A549 (cell line): ENCODE measurements at regions not wholly inside any gene's neighbourhood (a gene's known extent, or its start where the extent isn't known, plus 50 kb on each side); places are given as distances from the start of the nearest gene placed in this dataset.

Experiments used
- ATAC-seq, 2 experiments: fragments of 200-7000 bp in 1 of 2; fragments of >200 bp in 1 of 2; cut with Nextera tagmentation in 1 of 2; cut with Tn5 transposase in 1 of 2; 3 replicates each; pipeline versions ENCODE4 v1.8.0 to v1.9.1; 2018 to 2020; ENCODE audit warnings: mild to moderate bottlenecking in 1 of 2, moderate library complexity in 1 of 2
- CTCF ChIA-PET: fragments of 300-600 bp; sonication (Branson Sonifier 250); formaldehyde crosslinking; extraction: SDS; loops from one replicate; lab custom pipeline; 2021; ENCODE audit warnings: antibody characterized with exemption, inconsistent platforms; lab: Yijun Ruan, JAX
- POLR2A ChIA-PET: fragments of 350-600 bp; formaldehyde crosslinking; extraction: SDS; loops from one replicate; lab custom pipeline; 2021; ENCODE audit warnings: antibody characterized with exemption, inconsistent platforms; lab: Yijun Ruan, JAX
- DNase-seq, 2 experiments: peaks; one replicate each; pipeline versions ENCODE4 v3.0.0 to v3.0.0-alpha.2; 2011 to 2016; ENCODE audit warnings: low read depth in 1 of 2, low spot score in 1 of 2
- FAIRE-seq: peaks from 2 replicates; lab custom pipeline; 2011; peaks lifted over from hg19 to GRCh38; lab: Jason Lieb, UNC
- H3K27ac ChIP-seq, 2 experiments: fragments of >200 bp; sonication (Bioruptor Twin); formaldehyde crosslinking; 3 replicates each; pipeline ENCODE4 v1.5.1; 2016 to 2017
- H3K4me1 ChIP-seq: fragments of >200 bp; sonication (Bioruptor Twin); formaldehyde crosslinking; 3 replicates; pipeline ENCODE4 v1.6.1; 2016
- H3K4me2 ChIP-seq: fragments of >200 bp; sonication (Bioruptor Twin); formaldehyde crosslinking; 3 replicates; pipeline ENCODE4 v1.6.1; 2016
- H3K4me3 ChIP-seq: fragments of >200 bp; sonication (Bioruptor Twin); formaldehyde crosslinking; 3 replicates; pipeline ENCODE4 v1.5.1; 2016
- H3K9me3 ChIP-seq: fragments of >200 bp; sonication (Bioruptor Twin); formaldehyde crosslinking; 3 replicates; pipeline ENCODE4 v1.6.1; 2016
- BCL3 ChIP-seq: fragments of >200 bp; sonication (Bioruptor Twin); formaldehyde crosslinking; IDR thresholded peaks from 3 replicates; pipeline ENCODE4 v1.6.1; 2016
- CBX8 ChIP-seq: fragments of 200-600 bp; sonication (generic); IDR thresholded peaks from 2 replicates; pipeline ENCODE4 v1.6.1; 2016
- CHD2 ChIP-seq: fragments of 150-350 bp; IDR thresholded peaks from 2 replicates; pipeline ENCODE4 v1.6.1; 2014; ENCODE audit warnings: low read length; ENCODE audit not compliant: partially characterized antibody
- CHD4 ChIP-seq: fragments of 200-600 bp; sonication (generic); IDR thresholded peaks from 2 replicates; pipeline ENCODE4 v1.6.1; 2016; ENCODE audit warnings: antibody characterized with exemption, mild to moderate bottlenecking, borderline replicate concordance
- ELK1 ChIP-seq: fragments of 150-350 bp; IDR thresholded peaks from 2 replicates; pipeline ENCODE4 v1.6.1; 2014; ENCODE audit warnings: low read depth, mild to moderate bottlenecking, low read length
- ESRRA ChIP-seq: fragments of 150-350 bp; IDR thresholded peaks from 2 replicates; pipeline ENCODE4 v1.6.1; 2014; ENCODE audit warnings: mild to moderate bottlenecking, low read length, borderline replicate concordance
- FOSL2 ChIP-seq, 2 experiments: fragments of 450-650 bp in 1 of 2; fragments of >200 bp in 1 of 2; sonication (Bioruptor Twin) in 1 of 2; formaldehyde crosslinking; IDR thresholded peaks; 2 replicates each; pipeline versions ENCODE4 v1.5.0 to v1.6.1; 2016 to 2020; ENCODE audit warnings: mild to moderate bottlenecking in 1 of 2, moderate library complexity in 1 of 2
- GATA3 ChIP-seq: IDR thresholded peaks from 2 replicates; pipeline ENCODE4 v1.6.1; 2012; ENCODE audit warnings: borderline replicate concordance
- HDAC2 ChIP-seq: fragments of 200-600 bp; sonication (generic); IDR thresholded peaks from 2 replicates; pipeline ENCODE4 v1.6.1; 2016
- HEYL ChIP-seq: fragments of 250-450 bp; sonication (Bioruptor Pico); IDR thresholded peaks from 2 replicates; pipeline ENCODE4 v1.8.0; 2021; ENCODE audit warnings: mild to moderate bottlenecking, moderate library complexity
- HMGXB4 ChIP-seq: fragments of 250-450 bp; sonication (Bioruptor Pico); IDR thresholded peaks from 2 replicates; pipeline ENCODE4 v1.5.0; 2021; ENCODE audit warnings: mild to moderate bottlenecking, moderate library complexity, borderline replicate concordance
- HOXB13 ChIP-seq: fragments of 250-450 bp; sonication (Bioruptor Pico); IDR thresholded peaks from 2 replicates; pipeline ENCODE4 v1.5.0; 2020; ENCODE audit warnings: low read depth, mild to moderate bottlenecking, moderate library complexity
- JUN ChIP-seq, 2 experiments: fragments of >200 bp; sonication (Bioruptor Twin); formaldehyde crosslinking; IDR thresholded peaks; 2 replicates in 1 of 2; 3 replicates in 1 of 2; pipeline ENCODE4 v1.6.1; 2016 to 2017
- JUNB ChIP-seq: fragments of >200 bp; sonication (Bioruptor Twin); formaldehyde crosslinking; IDR thresholded peaks from 2 replicates; pipeline ENCODE4 v1.6.1; 2016
- KDM1A ChIP-seq: fragments of 200-600 bp; sonication (generic); IDR thresholded peaks from 2 replicates; pipeline ENCODE4 v1.6.1; 2016; ENCODE audit warnings: low read depth, mild to moderate bottlenecking
- MAX ChIP-seq: IDR thresholded peaks from 2 replicates; pipeline ENCODE4 v1.6.1; 2012
- MAZ ChIP-seq: fragments of 150-350 bp; IDR thresholded peaks from 2 replicates; pipeline ENCODE4 v1.6.1; 2014; ENCODE audit warnings: antibody characterized with exemption, low read depth, low read length, borderline replicate concordance
- PBX3 ChIP-seq: IDR thresholded peaks from 2 replicates; pipeline ENCODE4 v1.6.1; 2012
- POLR2AphosphoS2 ChIP-seq: conservative IDR thresholded peaks from 2 replicates; pipeline ENCODE4 v1.6.1; 2012; ENCODE audit warnings: low read length, improper control_type of control experiment, inconsistent platforms
- RARB ChIP-seq: fragments of 250-450 bp; sonication (Bioruptor Pico); IDR thresholded peaks from 2 replicates; pipeline ENCODE4 v1.8.0; 2021; ENCODE audit warnings: mild to moderate bottlenecking, moderate library complexity
- RCOR1 ChIP-seq: fragments of 150-350 bp; IDR thresholded peaks from 2 replicates; pipeline ENCODE4 v1.6.1; 2014; ENCODE audit warnings: antibody characterized with exemption, low read length, low read depth
- SREBF2 ChIP-seq: fragments of 450-650 bp; IDR thresholded peaks from 2 replicates; pipeline ENCODE4 v1.6.1; 2014; ENCODE audit warnings: mild to moderate bottlenecking, moderate library complexity
- TFCP2L1 ChIP-seq: fragments of 250-450 bp; sonication (Bioruptor Pico); IDR thresholded peaks from 2 replicates; pipeline ENCODE4 v1.5.0; 2021; ENCODE audit warnings: mild to moderate bottlenecking
- ZC3H11A ChIP-seq: fragments of 450-650 bp; IDR thresholded peaks from 2 replicates; pipeline ENCODE4 v1.6.1; 2014; ENCODE audit warnings: antibody characterized with exemption, mild to moderate bottlenecking
- ZNF302 ChIP-seq: fragments of 250-450 bp; sonication (Bioruptor Pico); IDR thresholded peaks from 2 replicates; pipeline ENCODE4 v1.9.0; 2021; ENCODE audit warnings: inconsistent platforms, mild to moderate bottlenecking, moderate library complexity
- ZSCAN20 ChIP-seq: fragments of 250-450 bp; sonication (Bioruptor Pico); IDR thresholded peaks from 2 replicates; pipeline ENCODE4 v1.8.0; 2022; ENCODE audit warnings: mild to moderate bottlenecking, moderate library complexity
- WGBS: methylation state at CpG from one replicate; pipeline ENCODE4 v1.1.6; 2017; ENCODE audit errors: missing lambda C conversion rate; 5-methylcytosine and 5-hydroxymethylcytosine counted together

- no peak for TF ChIP-seq SREBF2
These were observed 251.9 kb downstream of the TECRL start (continued) for GRCh38 chr4:64157397-64157796.

- H3K4me1 ChIP-seq: no peaks in the 10 kb centered on the region
- no peak overlapping the region for H3K27ac ChIP-seq
- no peak for DNase-seq
- ChIA-PET POLR2A (no interaction called here), CTCF (interaction anchor here (1.0 to 1.2 kb wide), 2 partner anchors 383 kb away, joined by 3 to 4 read pairs; no protein-coding TSS in a partner anchor)
- ATAC-seq: no peak
- FAIRE-seq: no peak
- no peaks in the 10 kb centered on the region for H3K9me3 ChIP-seq
- no peak for TF ChIP-seq JUNB
- TF ChIP-seq CHD4: no peak
- no peak overlapping the region for H3K4me2 ChIP-seq
- H3K4me3 ChIP-seq: no peak overlapping the region
These were observed 253.0 kb downstream of the TECRL start for GRCh38 chr4:64156253-64156652.

- no peak overlapping the region for H3K4me3 ChIP-seq
- CTCF ChIA-PET: no interaction called here
- no peaks in the 10 kb centered on the region for H3K9me3 ChIP-seq
- H3K27ac ChIP-seq: no peak overlapping the region
- H3K4me2 ChIP-seq: no peak overlapping the region
- no peaks in the 10 kb centered on the region for H3K4me1 ChIP-seq
- ATAC-seq: no peak
- WGBS: 8% methylated on average over 3 of the region's 3 CpGs
- peak in 1 of 2 experiments; percentile 5 for DNase-seq
- POLR2A ChIA-PET: no interaction called here
- no peak for TF ChIP-seq ELK1
- TF ChIP-seq FOSL2 (IDR thresholded peaks at IDR 0.05): no peak
- TF ChIP-seq FOSL2 (CRISPR knock-in tag; IDR thresholded peaks at IDR 0.05): no peak
- no peak for TF ChIP-seq POLR2AphosphoS2
- no peak for TF ChIP-seq ZNF302
- TF ChIP-seq HMGXB4 (CRISPR knock-in tag): no peak
- TF ChIP-seq ZSCAN20: no peak
- TF ChIP-seq KDM1A: no peak
- no peak for TF ChIP-seq ZC3H11A
- no peak for TF ChIP-seq RARB (CRISPR knock-in tag)
- TF ChIP-seq ESRRA: no peak
- TF ChIP-seq PBX3: no peak
- TF ChIP-seq TFCP2L1 (CRISPR knock-in tag): no peak
- no peak for TF ChIP-seq JUNB
- no peak for TF ChIP-seq BCL3
- no peak for TF ChIP-seq HOXB13
- TF ChIP-seq JUN (IDR thresholded peaks at IDR 0.05): no peak
- FAIRE-seq: no peak
These were observed 263.2 kb downstream of the TECRL start for GRCh38 chr4:64146030-64146429.

GRCh38 chr4:64144994-64145393, 264.3 kb downstream of the TECRL start:
- 44% methylated on average over 1 of the region's 1 CpG for WGBS
- H3K4me2 ChIP-seq: no peak overlapping the region
- no peak overlapping the region for H3K27ac ChIP-seq
- no peaks in the 10 kb centered on the region for H3K4me1 ChIP-seq
- CTCF ChIA-PET: no interaction called here
- no peaks in the 10 kb centered on the region for H3K9me3 ChIP-seq
- ATAC-seq: no peak
- FAIRE-seq: no peak
- H3K4me3 ChIP-seq: no peak overlapping the region
- TF ChIP-seq GATA3: no peak
- no peak for TF ChIP-seq ZSCAN20
- no peak for TF ChIP-seq HEYL (CRISPR knock-in tag)
- no peak for TF ChIP-seq MAZ
- no peak for TF ChIP-seq PBX3
- TF ChIP-seq ZNF302: no peak
- no peak for TF ChIP-seq RARB (CRISPR knock-in tag)
- TF ChIP-seq CHD2: no peak
- TF ChIP-seq RCOR1: no peak
- no peak for TF ChIP-seq CBX8
- TF ChIP-seq MAX: no peak
- TF ChIP-seq HDAC2: no peak
- no peak for TF ChIP-seq JUN (IDR thresholded peaks at IDR 0.05)
- POLR2A ChIA-PET: no interaction called here
- peak in 1 of 2 experiments; percentile 9 for DNase-seq
